Muscle of arm (tissue), 1 donor: ENCODE measurements at regions not wholly inside any gene's neighbourhood (a gene's known extent, or its start where the extent isn't known, plus 50 kb on each side); places are given as distances from the start of the nearest gene placed in this dataset.
"Not testable (repeated sequence)": the region's sequence is repeated elsewhere in the genome, so short reads cannot be mapped to it uniquely, and the experiment has no call there.

Experiments used
- DNase-seq: peaks from one replicate; pipeline ENCODE4 v3.0.0-alpha.2; 2013

DNA sequence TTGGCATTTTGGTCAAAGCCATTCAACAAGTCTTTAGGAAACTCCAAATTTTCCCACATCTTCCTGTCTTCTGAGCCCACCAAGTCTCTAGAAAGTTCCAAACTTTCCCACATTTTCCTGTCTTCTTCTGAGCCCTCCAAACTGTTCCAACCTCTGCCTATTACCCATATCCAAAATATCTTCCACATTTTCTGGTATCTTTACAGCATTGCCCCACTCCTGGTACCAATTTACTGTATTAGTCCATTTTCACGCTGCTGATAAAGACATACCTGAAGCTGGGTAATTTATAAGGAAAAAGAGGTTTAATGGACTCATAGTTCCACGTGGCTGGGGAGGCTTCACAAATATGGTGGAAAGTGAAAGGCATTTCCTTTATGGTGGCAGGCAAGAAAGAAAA lies 56.1 kb upstream of the GABRA3 start:
- DNase-seq, result not testable (repeated sequence)

- no peak for DNase-seq
These were observed 69.5 kb upstream of the GABRA3 start for GRCh38 chrX:152520653-152521052.

GRCh38 chrX:152528193-152528592 lies 77.1 kb upstream of the GABRA3 start:
- DNase-seq, result no peak

GRCh38 chrX:152530967-152531366 lies 79.9 kb upstream of the GABRA3 start:
- no peak for DNase-seq

DNA sequence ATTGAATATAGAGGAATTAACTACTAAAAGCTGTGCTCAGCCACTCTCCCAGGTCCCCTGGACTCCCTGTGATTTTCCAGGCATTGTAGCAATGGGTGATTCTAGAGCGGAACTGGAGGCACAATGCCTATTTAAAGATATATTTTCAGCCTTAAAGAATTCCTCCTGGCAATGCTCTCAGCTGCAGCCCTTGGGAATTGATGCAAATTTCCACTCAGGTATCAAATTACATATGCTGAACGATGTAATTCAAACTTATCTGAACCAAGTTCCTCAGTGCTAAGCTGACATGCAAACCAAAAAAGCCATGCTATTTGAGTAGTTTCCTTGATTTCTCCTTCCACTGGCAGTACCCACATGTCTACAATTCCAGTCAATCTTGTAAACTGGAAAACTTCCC lies 86.3 kb upstream of the GABRA3 start:
- peak; percentile 23 for DNase-seq

- no peak for DNase-seq
These were observed 63.8 kb upstream of the GABRQ start for GRCh38 chrX:152573866-152574265.

DNA sequence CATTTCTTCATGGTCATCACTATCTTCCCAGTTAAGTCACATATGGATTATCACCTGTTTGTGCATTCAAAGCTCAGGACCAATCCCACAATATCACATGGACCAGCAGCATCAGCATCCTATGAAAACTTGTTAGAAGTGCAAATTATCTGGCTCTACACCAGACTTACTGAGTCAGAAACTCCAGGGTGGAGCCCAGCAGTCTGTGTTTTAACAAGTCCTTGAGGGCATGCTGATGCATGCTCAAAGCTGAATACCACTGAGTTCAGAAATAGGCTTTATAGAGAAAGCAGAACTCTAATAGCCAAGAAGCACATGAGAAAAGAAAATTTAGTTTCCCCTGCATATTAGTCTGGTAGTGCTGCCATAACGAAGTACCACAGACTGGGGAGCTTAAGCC lies 62.4 kb upstream of the GABRQ start:
- no peak for DNase-seq

- DNase-seq, result not testable (repeated sequence)
These were observed 50.2 kb upstream of the GABRQ start for GRCh38 chrX:152587523-152587922.
